IPS-18c (cell line): ENCODE measurements at regions not wholly inside any gene's neighbourhood (a gene's known extent, or its start where the extent isn't known, plus 50 kb on each side); places are given as distances from the start of the nearest gene placed in this dataset.

Experiments
- H3K4me3 ChIP-seq: 2 replicates; pipeline ENCODE4 v1.7.0; 2013; ENCODE audit warnings: low read depth, mild to moderate bottlenecking, low read length, moderate library complexity; ENCODE audit not compliant: insufficient read depth
- H3K9me3 ChIP-seq: one replicate; pipeline ENCODE4 v1.6.1; 2013; ENCODE audit warnings: mild to moderate bottlenecking, low read length, moderate library complexity; ENCODE audit not compliant: control insufficient read depth, insufficient read depth

DNA sequence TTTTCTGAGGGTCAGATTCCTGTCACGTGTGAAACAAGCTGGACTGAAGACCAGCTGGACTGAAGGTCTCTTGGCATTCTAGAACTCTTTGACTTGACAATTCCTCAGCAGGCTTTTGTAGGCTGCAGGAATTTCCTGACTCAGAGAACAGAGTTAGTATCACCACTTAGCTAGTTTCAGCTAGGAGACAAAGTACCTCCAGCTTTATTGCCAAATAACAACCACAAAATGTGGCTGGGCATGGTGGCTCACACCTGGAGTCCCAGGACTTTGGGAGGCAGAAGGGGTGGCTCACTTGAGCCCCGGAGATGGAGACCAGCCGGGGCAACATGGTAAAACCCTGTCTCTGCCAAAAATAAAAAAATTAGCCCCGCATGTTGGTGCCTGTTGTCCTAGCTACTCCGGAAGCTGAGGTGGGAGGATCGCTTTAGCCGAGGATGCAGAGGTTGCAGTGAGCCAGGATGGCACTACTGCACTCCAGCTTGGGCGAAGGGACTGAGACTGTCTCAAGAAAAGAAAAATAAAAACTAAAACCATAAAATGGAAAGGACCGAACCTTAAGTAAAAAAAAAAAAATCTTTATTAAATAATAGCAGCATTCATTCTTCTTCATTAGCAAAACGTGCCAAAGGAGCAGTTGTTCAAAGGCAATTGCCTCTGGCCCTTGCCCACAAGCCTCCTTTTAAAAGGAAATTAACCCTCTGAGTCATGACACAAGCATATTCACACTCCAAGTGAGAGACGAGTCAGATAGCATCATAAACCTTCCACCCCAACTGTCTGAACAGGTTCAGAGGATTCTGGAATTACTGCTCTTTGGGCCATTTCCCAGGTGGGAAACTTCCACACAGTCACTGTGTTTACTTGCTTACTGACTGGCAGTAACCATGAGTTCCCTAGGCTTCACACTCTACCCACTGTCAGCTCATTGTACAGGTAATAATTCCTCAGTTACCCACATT lies 88.9 kb downstream of the MYL12B start:
- no peaks in the 10 kb centered on the region for H3K9me3 ChIP-seq
- H3K4me3 ChIP-seq = no peak overlapping the region

DNA sequence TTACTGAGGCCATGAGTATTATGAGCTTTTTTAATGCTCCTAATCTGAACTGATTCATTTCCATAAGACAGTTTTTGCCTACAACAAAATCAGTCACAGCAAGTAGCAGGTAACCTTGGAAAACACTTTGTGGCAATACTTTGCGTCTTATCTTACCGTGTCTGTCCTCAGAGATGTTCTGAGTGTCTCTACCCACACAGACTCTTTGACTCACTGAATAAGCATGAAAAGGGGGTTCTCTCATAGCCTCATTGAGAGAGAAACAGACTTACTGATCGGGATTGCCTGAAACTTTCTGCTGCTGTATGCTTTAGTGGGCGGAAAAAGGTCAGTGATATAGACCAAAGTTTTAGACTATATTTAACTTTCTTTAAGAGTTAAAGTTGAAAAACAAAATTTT lies 92.6 kb downstream of the MYL12B start:
- H3K4me3 ChIP-seq = no peak overlapping the region
- H3K9me3 ChIP-seq = no peaks in the 10 kb centered on the region

- H3K9me3 ChIP-seq = no peaks in the 10 kb centered on the region
- H3K4me3 ChIP-seq = no peak overlapping the region
Observed at GRCh38 chr18:3356614-3357013, 93.4 kb upstream of the TGIF1 start.

GRCh38 chr18:3357516-3357915 lies 92.5 kb upstream of the TGIF1 start:
- Histone ChIP-seq H3K9me3 (no peaks in the 10 kb centered on the region), H3K4me3 (no peak overlapping the region)

- no peak overlapping the region for H3K4me3 ChIP-seq
- no peaks in the 10 kb centered on the region for H3K9me3 ChIP-seq
Observed at GRCh38 chr18:3358310-3358709, 91.7 kb upstream of the TGIF1 start.

- no peak overlapping the region for H3K4me3 ChIP-seq
- H3K9me3 ChIP-seq = no peaks in the 10 kb centered on the region
Observed at GRCh38 chr18:3360211-3360610, 89.8 kb upstream of the TGIF1 start.

GRCh38 chr18:3367491-3368091 lies 82.4 kb upstream of the TGIF1 start:
- H3K9me3 ChIP-seq = no peaks in the 10 kb centered on the region

DNA sequence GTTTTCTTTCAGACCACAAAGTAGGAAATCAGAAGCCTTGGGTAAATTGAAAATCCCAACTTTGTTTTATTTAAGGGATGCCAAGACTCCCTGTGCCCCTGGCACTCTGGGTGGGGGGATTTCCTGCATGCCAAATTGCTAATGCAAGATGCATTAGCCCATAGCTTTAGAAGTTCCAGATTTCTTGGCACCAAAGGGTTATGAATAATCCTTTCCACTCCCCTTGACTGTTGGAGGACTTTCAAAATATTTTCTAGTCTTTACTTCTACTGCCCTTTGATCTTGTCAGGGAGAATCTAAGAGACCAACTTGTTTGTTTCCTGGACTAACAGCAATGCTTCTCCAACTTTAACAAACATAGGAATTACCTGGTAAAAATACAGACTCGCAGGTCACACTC lies 81.8 kb upstream of the TGIF1 start:
- no peaks in the 10 kb centered on the region for H3K9me3 ChIP-seq
- no peak overlapping the region for H3K4me3 ChIP-seq

More at GRCh38 chr18:3367491-3368091, 82.4 kb upstream of the TGIF1 start:
- H3K4me3 ChIP-seq = no peak overlapping the region

DNA sequence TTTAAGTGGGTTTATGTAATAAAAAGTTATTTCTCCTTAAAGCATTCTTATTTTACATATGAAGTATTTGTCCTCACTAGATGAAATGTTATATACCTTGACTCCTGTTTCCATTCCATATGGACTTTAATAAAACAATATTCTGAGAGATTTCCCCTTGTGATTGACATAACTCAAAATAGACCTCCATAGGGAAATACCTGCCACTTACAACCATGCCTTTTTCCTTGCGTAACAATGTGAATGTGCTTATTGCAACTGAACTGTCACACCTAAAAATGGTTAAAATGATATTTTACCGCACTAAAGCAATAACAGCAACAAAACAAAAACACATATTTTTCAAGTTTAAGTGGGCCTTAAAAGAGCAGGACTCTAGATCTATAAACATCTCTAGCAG lies 70.3 kb upstream of the TGIF1 start:
- no peak overlapping the region for H3K4me3 ChIP-seq
- H3K9me3 ChIP-seq = peaks cover 2% of the 10 kb centered on the region

DNA sequence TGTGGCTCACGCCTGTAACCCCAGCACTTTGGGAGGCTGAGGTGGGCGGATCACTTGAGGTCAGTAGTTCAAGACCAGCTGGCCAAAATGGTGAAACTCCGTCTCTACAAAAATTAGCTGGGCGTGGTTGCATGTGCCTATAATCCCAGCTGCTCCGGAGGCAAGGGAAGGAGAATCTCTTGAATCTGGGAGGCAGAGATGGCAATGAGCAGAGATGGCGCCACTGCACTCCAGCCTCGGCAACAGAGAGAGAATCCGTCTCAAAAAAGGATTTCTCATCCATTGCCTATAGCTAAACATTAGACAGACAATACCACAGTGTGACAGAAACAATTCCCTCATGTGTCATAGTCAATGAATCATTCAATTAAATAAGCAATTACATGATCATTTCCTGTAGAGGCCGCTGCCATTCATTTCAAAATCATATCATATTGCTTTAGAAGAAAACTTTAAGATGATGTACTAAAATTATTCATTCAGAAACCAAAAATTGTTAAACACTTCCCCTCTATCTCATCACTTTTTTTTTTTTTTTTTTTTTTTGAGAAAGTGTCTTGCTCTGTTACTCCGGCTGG lies 69.5 kb upstream of the TGIF1 start:
- Histone ChIP-seq H3K9me3 (peaks cover 2% of the 10 kb centered on the region), H3K4me3 (no peak overlapping the region)

DNA sequence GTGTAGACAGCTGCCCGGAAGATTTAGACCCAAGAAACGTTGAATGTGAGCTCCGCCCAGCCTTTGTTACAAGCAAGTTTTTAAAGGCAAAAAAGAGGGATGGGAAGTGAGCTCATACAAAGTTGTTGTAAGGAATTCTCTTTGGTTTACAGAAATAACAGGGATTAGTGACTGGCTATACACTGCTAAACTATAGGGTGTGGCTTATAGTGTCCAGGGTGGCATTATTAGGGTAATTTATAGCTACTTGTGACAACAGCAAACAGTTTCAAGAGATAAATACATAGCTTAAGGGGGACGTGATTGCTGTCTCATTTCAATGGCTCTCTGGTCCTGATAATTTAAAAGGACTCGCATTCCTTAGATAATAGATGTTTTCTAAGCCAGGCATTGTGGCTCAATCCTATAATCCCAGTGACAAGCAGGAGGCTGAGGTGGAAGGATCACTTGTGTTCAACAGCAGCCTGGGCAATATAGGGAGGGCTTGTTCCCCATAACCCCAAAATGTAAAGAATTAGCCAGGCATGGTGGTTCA lies 66.5 kb upstream of the TGIF1 start:
- no peak overlapping the region for H3K4me3 ChIP-seq
- H3K9me3 ChIP-seq = no peaks in the 10 kb centered on the region

DNA sequence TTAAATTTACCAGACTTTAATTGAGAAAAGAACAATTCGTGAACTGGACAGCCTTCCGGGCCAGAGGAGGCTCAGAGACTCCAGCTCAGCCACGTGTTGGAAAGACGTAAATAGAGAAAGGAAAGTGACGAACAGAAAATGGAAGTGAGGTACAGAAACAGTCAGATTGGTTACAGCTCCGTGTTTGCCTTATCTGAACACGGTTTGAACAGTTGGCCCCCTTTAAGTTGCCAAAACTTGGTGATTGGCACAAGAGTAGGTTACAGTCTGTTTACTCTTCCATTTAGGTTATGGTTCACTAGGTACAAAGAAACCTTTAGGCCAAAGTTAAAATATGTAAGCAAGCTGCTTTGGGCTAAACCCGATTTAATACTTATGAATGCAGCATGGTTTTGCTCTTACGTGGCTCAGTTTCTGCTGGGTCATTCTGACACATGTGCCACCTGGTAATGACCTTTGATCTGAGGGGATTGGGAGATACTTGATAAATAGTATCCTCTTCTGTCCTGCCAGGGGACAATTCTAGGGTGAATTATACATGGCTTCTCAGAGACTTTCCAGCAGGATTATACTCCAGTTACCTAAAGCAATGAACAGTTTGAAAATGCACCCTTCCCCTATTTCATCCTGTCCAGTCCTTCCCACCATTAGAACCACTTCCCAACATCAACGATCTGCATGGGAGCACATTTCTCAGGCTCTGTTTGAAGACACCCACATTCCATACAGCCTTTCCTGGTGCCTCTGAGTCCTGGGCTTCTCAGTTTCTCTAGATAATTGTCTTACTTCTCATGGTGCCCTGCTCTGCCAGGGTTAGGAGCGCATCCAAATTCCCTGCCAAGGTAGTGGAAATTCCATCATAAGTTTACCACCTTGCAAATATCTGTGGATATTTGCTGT lies 65.1 kb upstream of the TGIF1 start:
- H3K9me3 ChIP-seq = no peaks in the 10 kb centered on the region
- no peak overlapping the region for H3K4me3 ChIP-seq

GRCh38 chr18:3388323-3388722 lies 61.6 kb upstream of the TGIF1 start:
- Histone ChIP-seq H3K9me3 (peaks cover 7% of the 10 kb centered on the region), H3K4me3 (no peak overlapping the region)

DNA sequence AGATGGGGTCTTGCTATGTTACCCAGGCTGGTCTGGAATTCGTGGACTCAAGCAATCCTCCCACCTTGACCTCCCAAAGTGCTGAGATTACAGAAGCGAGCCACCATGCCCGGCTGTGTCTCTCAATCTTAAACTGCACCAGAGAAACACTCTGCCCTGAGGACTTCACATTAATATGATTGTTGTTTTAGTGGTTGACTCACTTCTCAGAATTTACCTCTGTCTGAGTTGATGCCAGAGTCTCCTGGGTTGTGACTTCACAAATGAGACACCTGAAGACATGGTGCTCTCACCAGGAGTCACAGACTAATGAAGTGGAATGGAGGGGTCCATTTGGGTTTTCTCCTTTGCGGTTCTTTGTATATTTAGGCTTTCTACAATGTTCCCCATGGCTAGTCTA lies 61.0 kb upstream of the TGIF1 start:
- H3K4me3 ChIP-seq = no peak overlapping the region
- H3K9me3 ChIP-seq = peaks cover 7% of the 10 kb centered on the region

- Histone ChIP-seq H3K4me3 (peak overlapping the region; percentile 22; the same call in 1 of the 2 replicates), H3K9me3 (peaks cover 7% of the 10 kb centered on the region)
Observed at GRCh38 chr18:3389977-3390376, 60.0 kb upstream of the TGIF1 start.

DNA sequence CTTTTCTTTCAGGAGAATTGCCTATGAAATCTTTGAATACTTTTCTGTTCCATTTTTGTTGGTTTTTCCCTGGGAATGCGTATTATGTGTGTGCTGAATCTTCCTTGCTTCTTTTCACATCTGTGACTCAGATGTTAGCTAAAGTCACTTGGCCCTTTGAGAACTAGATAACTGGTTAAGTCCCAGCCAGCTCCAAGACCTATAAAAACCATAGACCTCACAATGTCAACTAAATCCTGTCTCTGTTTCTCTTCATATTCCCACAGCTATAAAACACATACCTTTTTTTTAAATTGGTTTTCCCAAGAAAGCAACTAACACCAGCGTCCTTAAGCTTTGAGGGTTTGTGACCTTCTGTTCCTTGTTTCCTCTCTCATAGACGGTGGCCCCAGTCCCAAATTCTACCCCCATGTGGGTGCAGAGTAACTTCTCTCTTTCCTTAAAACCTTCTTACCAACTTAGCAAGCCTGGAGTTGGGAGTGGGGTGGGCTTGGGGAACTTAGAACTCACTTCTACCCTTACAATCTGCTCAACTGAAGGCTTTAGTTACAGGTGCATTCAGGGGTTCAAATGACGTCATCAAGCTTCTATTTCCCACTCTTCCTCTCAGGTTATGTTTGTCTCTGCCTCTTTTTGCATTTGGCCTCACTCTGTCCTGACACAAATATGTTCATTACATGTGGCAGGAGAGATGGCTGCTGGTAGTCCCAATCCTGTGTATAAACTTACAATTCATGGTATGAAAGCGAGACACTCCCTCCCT lies 58.1 kb upstream of the TGIF1 start:
- H3K9me3 ChIP-seq = peaks cover 7% of the 10 kb centered on the region
- no peak overlapping the region for H3K4me3 ChIP-seq
